ENCODE measurements at regions not wholly inside any gene's neighbourhood (a gene's known extent, or its start where the extent isn't known, plus 50 kb on each side); places are given as distances from the start of the nearest gene placed in this dataset.

- no peak for TF ChIP-seq CTCF (IDR thresholded peaks at IDR 0.05)
- no peak for TF ChIP-seq POLR2A (IDR thresholded peaks at IDR 0.05)
- TF ChIP-seq EP300 (IDR thresholded peaks at IDR 0.05): no peak
Observed at GRCh38 chr4:125591290-125591689, 276.5 kb downstream of the FAT4 start.
